HEK293 (cell line): ENCODE measurements at regions not wholly inside any gene's neighbourhood (a gene's known extent, or its start where the extent isn't known, plus 50 kb on each side); places are given as distances from the start of the nearest gene placed in this dataset.

Experiments
- CTCF ChIA-PET: fragments of 350-600 bp; formaldehyde crosslinking; extraction: SDS; loops from one replicate; lab custom pipeline; 2021; ENCODE audit warnings: antibody characterized with exemption; lab: Yijun Ruan, JAX
- POLR2A ChIA-PET: fragments of 300-600 bp; formaldehyde crosslinking; extraction: SDS; loops from one replicate; lab custom pipeline; 2020; ENCODE audit warnings: antibody characterized with exemption, inconsistent platforms; lab: Yijun Ruan, JAX
- H3K27ac ChIP-seq: fragments of 200-500 bp; sonication (Bioruptor generic); 2 replicates; pipeline ENCODE4 v1.5.1; 2014; ENCODE audit warnings: low read depth, low read length, control low read depth, inconsistent platforms; ENCODE audit errors: extremely low read depth
- H3K36me3 ChIP-seq, 2 experiments: fragments of 200-500 bp in 1 of 2; sonication (Bioruptor generic) in 1 of 2; 1 replicate in 1 of 2; 2 replicates in 1 of 2; pipeline ENCODE4 v1.5.1; 2014 to 2017; ENCODE audit warnings: inconsistent platforms in 2 of 2, low read length in 2 of 2; ENCODE audit not compliant: control insufficient read depth in 2 of 2, insufficient read depth in 1 of 2
- H3K4me1 ChIP-seq: fragments of 200-500 bp; sonication (Bioruptor generic); 2 replicates; pipeline ENCODE4 v1.5.1; 2014; ENCODE audit warnings: mild to moderate bottlenecking, low read length, inconsistent platforms; ENCODE audit not compliant: control insufficient read depth, insufficient read depth
- H3K4me3 ChIP-seq: 2 replicates; pipeline ENCODE4 v1.5.1; 2011; ENCODE audit warnings: low read depth, mild to moderate bottlenecking, control low read depth, low read length, moderate library complexity
- H3K9me3 ChIP-seq: fragments of 200-500 bp; sonication (Bioruptor generic); 2 replicates; pipeline ENCODE4 v1.5.1; 2014; ENCODE audit warnings: low read depth, low read length, inconsistent platforms; ENCODE audit not compliant: control insufficient read depth, insufficient read depth
- GLIS1 ChIP-seq: fragments of 450-650 bp; formaldehyde crosslinking; IDR thresholded peaks from 2 replicates; pipeline ENCODE4 v1.5.1; 2016; ENCODE audit warnings: missing biosample characterization, missing genetic modification characterization
- HOXA7 ChIP-seq: sonication (generic); formaldehyde crosslinking; IDR thresholded peaks from 2 replicates; pipeline ENCODE4 v1.8.1; 2022; ENCODE audit warnings: missing genetic modification reagents, borderline replicate concordance
- KLF1 ChIP-seq: fragments of 450-650 bp; formaldehyde crosslinking; IDR thresholded peaks from 2 replicates; pipeline ENCODE4 v1.5.1; 2016; ENCODE audit warnings: missing biosample characterization, missing genetic modification characterization
- KLF10 ChIP-seq: fragments of 450-650 bp; IDR thresholded peaks from 2 replicates; pipeline ENCODE4 v1.5.1; 2018; ENCODE audit warnings: missing biosample characterization, mild to moderate bottlenecking, missing genetic modification characterization
- REPIN1 ChIP-seq: fragments of 450-650 bp; formaldehyde crosslinking; IDR thresholded peaks from 2 replicates; pipeline ENCODE4 v1.5.1; 2017; ENCODE audit warnings: missing biosample characterization, missing genetic modification characterization, low read depth
- YY2 ChIP-seq: fragments of 450-650 bp; formaldehyde crosslinking; IDR thresholded peaks from 2 replicates; pipeline ENCODE4 v1.5.1; 2016; ENCODE audit warnings: missing biosample characterization, missing genetic modification characterization
- ZBTB8A ChIP-seq: fragments of 450-650 bp; formaldehyde crosslinking; IDR thresholded peaks from 2 replicates; pipeline ENCODE4 v1.5.1; 2016; ENCODE audit warnings: missing biosample characterization, missing genetic modification characterization
- ZNF132 ChIP-seq: fragments of 450-650 bp; formaldehyde crosslinking; IDR thresholded peaks from 2 replicates; pipeline ENCODE4 v1.5.1; 2017; ENCODE audit warnings: missing biosample characterization, missing genetic modification characterization, borderline replicate concordance
- ZNF133 ChIP-seq: fragments of 450-650 bp; formaldehyde crosslinking; IDR thresholded peaks from 2 replicates; pipeline ENCODE4 v1.5.1; 2016; ENCODE audit warnings: missing biosample characterization, missing genetic modification characterization
- ZNF140 ChIP-seq: fragments of 450-650 bp; formaldehyde crosslinking; IDR thresholded peaks from 2 replicates; pipeline ENCODE4 v1.5.1; 2016; ENCODE audit warnings: missing biosample characterization, missing genetic modification characterization
- ZNF175 ChIP-seq: fragments of 450-650 bp; formaldehyde crosslinking; IDR thresholded peaks from 2 replicates; pipeline ENCODE4 v1.5.1; 2016; ENCODE audit warnings: missing biosample characterization, missing genetic modification characterization
- ZNF23 ChIP-seq: fragments of 450-650 bp; formaldehyde crosslinking; IDR thresholded peaks from 2 replicates; pipeline ENCODE4 v1.5.1; 2016; ENCODE audit warnings: missing biosample characterization, missing genetic modification characterization, borderline replicate concordance
- ZNF335 ChIP-seq: fragments of 450-650 bp; formaldehyde crosslinking; conservative IDR thresholded peaks from 2 replicates; pipeline ENCODE4 v1.5.1; 2016; ENCODE audit warnings: missing biosample characterization, missing genetic modification characterization
- ZNF350 ChIP-seq: fragments of 450-650 bp; formaldehyde crosslinking; IDR thresholded peaks from 2 replicates; pipeline ENCODE4 v1.5.0; 2017; ENCODE audit warnings: missing biosample characterization, mild to moderate bottlenecking, missing genetic modification characterization
- ZNF624 ChIP-seq: fragments of 450-650 bp; formaldehyde crosslinking; IDR thresholded peaks from 2 replicates; pipeline ENCODE4 v1.5.1; 2017; ENCODE audit warnings: missing biosample characterization, missing genetic modification characterization
- ZNF677 ChIP-seq: fragments of 450-650 bp; IDR thresholded peaks from 2 replicates; pipeline ENCODE4 v1.5.0; 2018; ENCODE audit warnings: missing biosample characterization, mild to moderate bottlenecking, missing genetic modification characterization, moderate library complexity
- ZNF837 ChIP-seq: fragments of 450-650 bp; formaldehyde crosslinking; IDR thresholded peaks from 2 replicates; pipeline ENCODE4 v1.5.1; 2016; ENCODE audit warnings: missing biosample characterization, missing genetic modification characterization
- ZSCAN23 ChIP-seq: fragments of 450-650 bp; formaldehyde crosslinking; IDR thresholded peaks from 2 replicates; pipeline ENCODE4 v1.5.1; 2016; ENCODE audit warnings: missing biosample characterization, missing genetic modification characterization
- TF ChIP-seq, protein P1 (sequence below): fragments of 450-650 bp; formaldehyde crosslinking; IDR thresholded peaks from 2 replicates; pipeline ENCODE4 v1.5.1; 2016; ENCODE audit warnings: missing biosample characterization, missing genetic modification characterization
- TF ChIP-seq, protein P2 (sequence below): fragments of 450-650 bp; formaldehyde crosslinking; IDR thresholded peaks from 2 replicates; pipeline ENCODE4 v1.5.1; 2016; ENCODE audit warnings: missing biosample characterization, missing genetic modification characterization
- TF ChIP-seq, protein P3 (sequence below): fragments of 450-650 bp; formaldehyde crosslinking; IDR thresholded peaks from 2 replicates; pipeline ENCODE4 v1.5.1; 2017; ENCODE audit warnings: missing biosample characterization, missing genetic modification characterization
- TF ChIP-seq, protein P4 (sequence below): fragments of 450-650 bp; formaldehyde crosslinking; IDR thresholded peaks from 2 replicates; pipeline ENCODE4 v1.5.1; 2017; ENCODE audit warnings: missing biosample characterization, missing genetic modification characterization
- TF ChIP-seq, protein P5 (sequence below): IDR thresholded peaks from 2 replicates; pipeline ENCODE4 v1.6.1; 2011; ENCODE audit warnings: mild to moderate bottlenecking, low read depth, low read length, borderline replicate concordance

DNA sequence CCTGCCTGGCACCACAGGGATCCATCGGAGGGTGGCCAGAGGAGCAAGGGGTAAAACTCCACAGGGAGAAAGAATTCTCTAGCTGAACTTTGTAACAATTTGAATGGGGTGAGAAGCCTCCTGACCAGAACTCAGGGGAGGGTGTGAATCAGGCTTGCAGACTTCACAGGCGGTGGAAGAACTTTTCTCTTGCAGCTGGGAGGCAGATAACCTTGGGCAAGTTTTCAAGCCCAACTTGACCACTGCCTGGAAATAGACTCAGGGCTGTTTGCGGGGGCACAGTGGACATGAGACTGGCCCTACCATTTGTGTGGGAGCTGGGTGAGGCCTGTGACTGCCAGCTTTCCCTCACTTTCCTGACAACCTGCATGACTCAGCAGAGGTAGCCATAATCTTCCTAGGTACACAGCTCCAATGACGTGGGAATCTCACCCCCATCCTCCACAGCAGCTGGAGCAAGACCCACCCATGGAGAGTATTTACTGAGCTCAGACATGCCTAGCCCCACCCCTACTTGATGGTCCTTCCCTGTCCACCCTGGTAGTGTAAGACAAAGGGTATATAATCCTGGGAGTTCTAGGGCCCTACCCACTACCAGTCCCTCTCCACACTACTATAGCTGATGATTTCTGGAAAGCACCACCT lies 210.0 kb upstream of the AGTR2 start:
- no peak overlapping the region for H3K4me3 ChIP-seq
- H3K9me3 ChIP-seq: no peaks in the 10 kb centered on the region
- H3K36me3 ChIP-seq: no peaks in the 10 kb centered on the region
- TF ChIP-seq KLF1 (peak; percentile 76), KLF10 (no peak), ZNF132 (no peak), ZNF133 (tag by site-specific recombination) (no peak), ZNF23 (tag by site-specific recombination) (no peak), ZNF140 (tag by site-specific recombination) (no peak), ZBTB8A (tag by site-specific recombination) (no peak)
- TF ChIP-seq, protein P1, sequence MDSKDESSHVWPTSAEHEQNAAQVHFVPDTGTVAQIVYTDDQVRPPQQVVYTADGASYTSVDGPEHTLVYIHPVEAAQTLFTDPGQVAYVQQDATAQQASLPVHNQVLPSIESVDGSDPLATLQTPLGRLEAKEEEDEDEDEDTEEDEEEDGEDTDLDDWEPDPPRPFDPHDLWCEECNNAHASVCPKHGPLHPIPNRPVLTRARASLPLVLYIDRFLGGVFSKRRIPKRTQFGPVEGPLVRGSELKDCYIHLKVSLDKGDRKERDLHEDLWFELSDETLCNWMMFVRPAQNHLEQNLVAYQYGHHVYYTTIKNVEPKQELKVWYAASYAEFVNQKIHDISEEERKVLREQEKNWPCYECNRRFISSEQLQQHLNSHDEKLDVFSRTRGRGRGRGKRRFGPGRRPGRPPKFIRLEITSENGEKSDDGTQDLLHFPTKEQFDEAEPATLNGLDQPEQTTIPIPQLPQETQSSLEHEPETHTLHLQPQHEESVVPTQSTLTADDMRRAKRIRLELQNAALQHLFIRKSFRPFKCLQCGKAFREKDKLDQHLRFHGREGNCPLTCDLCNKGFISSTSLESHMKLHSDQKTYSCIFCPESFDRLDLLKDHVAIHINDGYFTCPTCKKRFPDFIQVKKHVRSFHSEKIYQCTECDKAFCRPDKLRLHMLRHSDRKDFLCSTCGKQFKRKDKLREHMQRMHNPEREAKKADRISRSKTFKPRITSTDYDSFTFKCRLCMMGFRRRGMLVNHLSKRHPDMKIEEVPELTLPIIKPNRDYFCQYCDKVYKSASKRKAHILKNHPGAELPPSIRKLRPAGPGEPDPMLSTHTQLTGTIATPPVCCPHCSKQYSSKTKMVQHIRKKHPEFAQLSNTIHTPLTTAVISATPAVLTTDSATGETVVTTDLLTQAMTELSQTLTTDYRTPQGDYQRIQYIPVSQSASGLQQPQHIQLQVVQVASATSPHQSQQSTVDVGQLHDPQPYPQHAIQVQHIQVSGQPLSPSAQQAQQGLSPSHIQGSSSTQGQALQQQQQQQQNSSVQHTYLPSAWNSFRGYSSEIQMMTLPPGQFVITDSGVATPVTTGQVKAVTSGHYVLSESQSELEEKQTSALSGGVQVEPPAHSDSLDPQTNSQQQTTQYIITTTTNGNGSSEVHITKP: 0 out of 2 replicates have a peak, but pooled peaks have one; percentile 18
- H3K27ac ChIP-seq: no peak overlapping the region
- CTCF ChIA-PET: interaction anchor here (0.6 kb wide), 1 partner anchor 196 kb away, joined by 3 read pairs; no protein-coding TSS in a partner anchor
- POLR2A ChIA-PET: no interaction called here
- H3K4me1 ChIP-seq: no peaks in the 10 kb centered on the region

DNA sequence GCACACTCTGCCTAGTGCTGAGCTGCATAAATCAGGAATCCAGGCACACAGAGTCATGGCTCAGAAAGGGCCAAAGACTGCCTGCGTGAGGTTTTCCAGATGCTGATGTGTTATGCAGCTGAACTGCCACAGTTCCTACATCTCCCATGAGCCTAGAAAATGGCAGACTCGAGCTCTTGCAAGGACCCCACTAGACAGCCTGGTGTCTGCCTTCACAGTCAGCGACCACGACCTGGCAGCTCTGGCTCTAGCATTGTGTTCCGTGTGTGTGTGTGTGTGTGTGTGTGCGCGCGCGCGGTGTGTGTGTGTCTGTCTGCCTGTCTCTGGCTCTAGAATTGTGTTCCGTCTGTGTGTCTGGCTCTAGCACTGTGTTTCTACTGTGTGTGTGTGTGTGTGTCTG lies 203.6 kb upstream of the AGTR2 start:
- Histone ChIP-seq H3K9me3 (no peaks in the 10 kb centered on the region), H3K4me1 (no peaks in the 10 kb centered on the region)
- TF ChIP-seq ZNF624 (no peak), ZNF335 (tag by site-specific recombination) (peak; percentile 83), REPIN1 (no peak), ZNF677 (no peak)
- TF ChIP-seq, protein P2, sequence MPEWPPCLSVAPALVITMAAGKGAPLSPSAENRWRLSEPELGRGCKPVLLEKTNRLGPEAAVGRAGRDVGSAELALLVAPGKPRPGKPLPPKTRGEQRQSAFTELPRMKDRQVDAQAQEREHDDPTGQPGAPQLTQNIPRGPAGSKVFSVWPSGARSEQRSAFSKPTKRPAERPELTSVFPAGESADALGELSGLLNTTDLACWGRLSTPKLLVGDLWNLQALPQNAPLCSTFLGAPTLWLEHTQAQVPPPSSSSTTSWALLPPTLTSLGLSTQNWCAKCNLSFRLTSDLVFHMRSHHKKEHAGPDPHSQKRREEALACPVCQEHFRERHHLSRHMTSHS: no peak
- TF ChIP-seq, protein P3, sequence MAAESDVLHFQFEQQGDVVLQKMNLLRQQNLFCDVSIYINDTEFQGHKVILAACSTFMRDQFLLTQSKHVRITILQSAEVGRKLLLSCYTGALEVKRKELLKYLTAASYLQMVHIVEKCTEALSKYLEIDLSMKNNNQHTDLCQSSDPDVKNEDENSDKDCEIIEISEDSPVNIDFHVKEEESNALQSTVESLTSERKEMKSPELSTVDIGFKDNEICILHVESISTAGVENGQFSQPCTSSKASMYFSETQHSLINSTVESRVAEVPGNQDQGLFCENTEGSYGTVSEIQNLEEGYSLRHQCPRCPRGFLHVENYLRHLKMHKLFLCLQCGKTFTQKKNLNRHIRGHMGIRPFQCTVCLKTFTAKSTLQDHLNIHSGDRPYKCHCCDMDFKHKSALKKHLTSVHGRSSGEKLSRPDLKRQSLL (tag by site-specific recombination): peak; percentile 89; the same call in 1 of the 2 replicates
- TF ChIP-seq, all 188 proteins: peak for 2
- H3K27ac ChIP-seq: no peak overlapping the region
- ChIA-PET POLR2A (no interaction called here), CTCF (no interaction called here)
- no peaks in the 10 kb centered on the region for H3K36me3 ChIP-seq
- H3K4me3 ChIP-seq: no peak overlapping the region

DNA sequence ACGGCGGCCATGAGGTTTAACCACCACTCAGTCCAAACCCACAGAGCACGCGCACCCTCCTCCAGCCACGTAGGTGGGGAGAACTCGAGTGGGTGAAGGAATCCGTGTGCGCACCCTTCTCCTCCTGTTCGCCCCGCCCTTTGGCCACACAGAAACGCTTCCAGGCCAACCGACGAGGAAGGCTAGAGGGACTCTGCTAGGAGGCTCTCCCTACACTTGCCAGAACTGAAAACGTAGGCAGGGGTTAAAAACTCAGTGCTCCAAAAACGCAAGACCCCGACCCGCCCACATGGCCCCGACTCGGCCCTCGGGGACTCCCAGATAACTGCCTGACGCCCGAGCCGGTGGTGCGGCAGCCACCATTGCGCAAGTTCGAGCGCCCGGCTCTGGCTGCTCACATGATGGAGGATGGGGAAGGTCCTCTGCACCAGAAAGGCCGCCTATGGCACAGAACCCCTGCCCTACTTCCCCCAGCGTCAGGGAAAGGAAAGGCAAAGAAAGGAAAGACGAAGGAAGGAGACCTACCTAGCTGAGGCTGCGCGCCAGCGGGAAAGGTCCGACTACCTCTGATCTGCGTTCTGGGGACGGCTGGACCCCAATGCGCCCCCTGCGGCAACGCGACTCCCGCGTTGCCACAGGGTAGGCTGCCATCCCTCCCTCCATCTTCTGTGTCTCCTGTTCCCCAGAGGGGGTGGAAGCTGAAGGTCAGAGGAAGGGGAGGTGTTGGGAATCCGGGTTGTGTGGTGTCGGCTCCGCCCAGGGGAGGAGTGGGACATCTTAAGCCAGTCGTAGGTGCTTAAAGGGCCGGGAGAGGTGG lies 201.9 kb upstream of the AGTR2 start:
- CTCF ChIA-PET: interaction anchor here (0.7 kb wide), 1 partner anchor 57 kb away, joined by 5 read pairs; no protein-coding TSS in a partner anchor
- peak overlapping the region; percentile 11; the same call in 1 of the 2 replicates for H3K27ac ChIP-seq
- H3K4me1 ChIP-seq: no peaks in the 10 kb centered on the region
- TF ChIP-seq ZNF350: no peak
- TF ChIP-seq, protein P4, sequence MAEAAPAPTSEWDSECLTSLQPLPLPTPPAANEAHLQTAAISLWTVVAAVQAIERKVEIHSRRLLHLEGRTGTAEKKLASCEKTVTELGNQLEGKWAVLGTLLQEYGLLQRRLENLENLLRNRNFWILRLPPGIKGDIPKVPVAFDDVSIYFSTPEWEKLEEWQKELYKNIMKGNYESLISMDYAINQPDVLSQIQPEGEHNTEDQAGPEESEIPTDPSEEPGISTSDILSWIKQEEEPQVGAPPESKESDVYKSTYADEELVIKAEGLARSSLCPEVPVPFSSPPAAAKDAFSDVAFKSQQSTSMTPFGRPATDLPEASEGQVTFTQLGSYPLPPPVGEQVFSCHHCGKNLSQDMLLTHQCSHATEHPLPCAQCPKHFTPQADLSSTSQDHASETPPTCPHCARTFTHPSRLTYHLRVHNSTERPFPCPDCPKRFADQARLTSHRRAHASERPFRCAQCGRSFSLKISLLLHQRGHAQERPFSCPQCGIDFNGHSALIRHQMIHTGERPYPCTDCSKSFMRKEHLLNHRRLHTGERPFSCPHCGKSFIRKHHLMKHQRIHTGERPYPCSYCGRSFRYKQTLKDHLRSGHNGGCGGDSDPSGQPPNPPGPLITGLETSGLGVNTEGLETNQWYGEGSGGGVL (tag by site-specific recombination): peak; percentile 36
- no peak for TF ChIP-seq HOXA7 (CRISPR knock-in tag)
- TF ChIP-seq, protein P5, sequence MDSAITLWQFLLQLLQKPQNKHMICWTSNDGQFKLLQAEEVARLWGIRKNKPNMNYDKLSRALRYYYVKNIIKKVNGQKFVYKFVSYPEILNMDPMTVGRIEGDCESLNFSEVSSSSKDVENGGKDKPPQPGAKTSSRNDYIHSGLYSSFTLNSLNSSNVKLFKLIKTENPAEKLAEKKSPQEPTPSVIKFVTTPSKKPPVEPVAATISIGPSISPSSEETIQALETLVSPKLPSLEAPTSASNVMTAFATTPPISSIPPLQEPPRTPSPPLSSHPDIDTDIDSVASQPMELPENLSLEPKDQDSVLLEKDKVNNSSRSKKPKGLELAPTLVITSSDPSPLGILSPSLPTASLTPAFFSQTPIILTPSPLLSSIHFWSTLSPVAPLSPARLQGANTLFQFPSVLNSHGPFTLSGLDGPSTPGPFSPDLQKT: no peak
- peak; percentile 40; the same call in 1 of the 2 replicates for TF ChIP-seq YY2
- no peak for TF ChIP-seq ZNF175 (tag by site-specific recombination)
- no peak for TF ChIP-seq ZSCAN23 (tag by site-specific recombination)
- peak; percentile 38 for TF ChIP-seq GLIS1
- no peak for TF ChIP-seq ZNF837 (tag by site-specific recombination)

More for the DNA sequence above, 201.9 kb upstream of the AGTR2 start:
- Histone ChIP-seq H3K4me3 (peak overlapping the region; percentile 34), H3K9me3 (no peaks in the 10 kb centered on the region), H3K36me3 (no peaks in the 10 kb centered on the region)
- POLR2A ChIA-PET: no interaction called here
